Stimulated activated CD4-positive, alpha-beta T cell treated with anti-CD3 and anti-CD28 coated beads, Interleukin-12 subunit alpha, Interleukin-12 subunit beta, amount 100 ng/mL, for 24 hours (primary cell): ENCODE measurements at regions not wholly inside any gene's neighbourhood (a gene's known extent, or its start where the extent isn't known, plus 50 kb on each side); places are given as distances from the start of the nearest gene placed in this dataset.
"Not testable (repeated sequence)": the region's sequence is repeated elsewhere in the genome, so short reads cannot be mapped to it uniquely, and the experiment has no call there.

Experiments used
- DNase-seq, 2 experiments: peaks; one replicate each; pipeline ENCODE4 v3.0.0-alpha.2; 2020; ENCODE audit warnings: low read depth in 2 of 2

GRCh38 chr22:25487508-25487907, 77.0 kb upstream of the GRK3 start:
- DNase-seq, result no peak

GRCh38 chr22:25488244-25489020, 76.0 kb upstream of the GRK3 start:
- peak; percentile 8 to 44 for DNase-seq

GRCh38 chr22:25489947-25490346, 74.5 kb upstream of the GRK3 start:
- DNase-seq, result no peak

- no peak for DNase-seq
Observed at GRCh38 chr22:25490896-25491295, 73.6 kb upstream of the GRK3 start.

GRCh38 chr22:25492162-25492561, 72.3 kb upstream of the GRK3 start:
- no peak for DNase-seq

GRCh38 chr22:25492841-25493734, 71.4 kb upstream of the GRK3 start:
- DNase-seq, result no peak

GRCh38 chr22:25493794-25494193, 70.7 kb upstream of the GRK3 start:
- no peak for DNase-seq

- no peak for DNase-seq
Observed at GRCh38 chr22:25494774-25495173, 69.7 kb upstream of the GRK3 start.

DNA sequence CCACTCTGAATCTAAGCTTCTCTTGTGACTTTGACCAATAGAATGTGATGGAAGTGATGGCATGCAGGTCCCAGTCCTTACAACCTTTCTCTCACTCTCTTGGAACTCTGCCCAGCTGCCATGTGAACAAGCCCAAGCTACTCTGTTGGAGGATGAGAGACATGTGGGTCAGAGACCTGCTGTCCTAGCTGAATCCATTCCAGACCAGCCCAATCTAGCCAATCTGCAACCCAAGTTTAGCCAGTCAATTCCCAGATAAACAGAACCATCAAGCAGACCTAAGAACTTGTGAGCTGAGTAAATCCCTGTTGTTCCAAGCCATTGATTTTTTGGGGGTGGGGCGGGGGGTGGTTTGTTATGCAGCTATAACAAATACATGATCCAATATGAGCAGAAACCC, 69.2 kb upstream of the GRK3 start:
- DNase-seq, result no peak

GRCh38 chr22:25496396-25497064, 67.9 kb upstream of the GRK3 start:
- no peak for DNase-seq

DNA sequence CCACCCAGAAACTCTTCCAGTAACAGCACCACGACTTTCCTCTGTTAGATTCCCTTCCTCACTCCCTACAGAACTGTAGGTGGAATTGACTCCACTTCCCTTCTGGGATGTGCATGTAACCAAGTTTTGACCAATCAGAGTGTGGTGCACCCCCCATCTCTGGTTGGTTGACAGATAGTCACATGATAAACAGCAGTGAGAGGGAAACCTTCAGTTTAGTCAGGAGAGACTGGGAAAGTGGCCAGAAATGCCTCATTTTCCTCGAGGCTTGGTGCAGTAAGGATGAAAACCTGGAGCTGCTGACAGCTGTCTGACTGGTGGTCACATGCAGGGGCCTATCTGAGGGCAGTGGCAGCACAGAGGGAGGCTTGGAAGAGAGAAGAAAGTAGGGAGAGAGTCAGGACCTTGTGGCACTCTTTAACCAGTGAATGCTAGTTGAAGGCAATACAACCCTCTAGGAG, 67.3 kb upstream of the GRK3 start:
- DNase-seq, result no peak

- no peak for DNase-seq
Observed at GRCh38 chr22:25497716-25498115, 66.8 kb upstream of the GRK3 start.

GRCh38 chr22:25500671-25501070, 63.8 kb upstream of the GRK3 start:
- not testable (repeated sequence) for DNase-seq

GRCh38 chr22:25504017-25504416, 60.5 kb upstream of the GRK3 start:
- DNase-seq, result not testable (repeated sequence)

DNA sequence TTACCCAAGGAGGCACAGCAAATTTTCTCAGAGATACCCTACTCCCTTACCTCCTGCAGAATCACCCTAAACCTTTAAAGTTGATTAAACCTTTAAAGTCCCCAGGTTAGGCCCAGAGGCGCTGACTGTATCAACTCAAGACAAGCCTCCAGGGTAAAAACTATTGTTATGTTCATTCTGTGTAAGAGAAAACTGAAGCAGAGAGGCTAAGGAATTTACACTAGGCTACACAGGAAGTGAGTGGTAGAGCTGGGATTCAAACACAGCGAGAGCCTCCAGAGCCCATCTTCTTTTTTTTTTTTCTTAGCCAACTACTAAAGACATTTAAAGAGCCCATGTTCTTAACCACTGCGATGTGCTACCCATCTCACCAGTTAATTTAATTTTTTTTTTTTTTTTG, 56.3 kb upstream of the GRK3 start:
- no peak for DNase-seq

GRCh38 chr22:25508761-25509321, 55.6 kb upstream of the GRK3 start:
- DNase-seq, result no peak

DNA sequence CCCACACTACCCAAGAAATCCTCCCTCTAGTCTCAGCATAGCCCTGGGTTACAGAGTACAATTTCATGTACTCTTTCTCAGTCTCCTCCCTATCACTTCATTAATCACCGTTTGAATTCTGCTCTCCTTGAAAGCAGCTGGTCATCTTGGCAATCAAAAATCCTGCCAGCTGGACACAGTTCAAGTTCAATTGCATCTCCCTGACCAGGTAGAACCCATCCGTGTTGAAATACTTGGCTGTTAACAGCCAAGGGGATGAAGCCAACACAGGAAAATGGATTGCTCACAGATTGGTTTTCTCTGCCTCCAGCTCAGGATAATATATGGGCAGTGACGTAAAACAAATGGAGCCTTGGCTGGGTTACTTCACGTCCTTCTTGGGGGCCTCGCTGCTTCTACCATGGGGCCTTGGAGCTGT, 55.1 kb upstream of the GRK3 start:
- no peak for DNase-seq

GRCh38 chr22:25510876-25511275, 53.6 kb upstream of the GRK3 start:
- no peak for DNase-seq

- no peak for DNase-seq
Observed at GRCh38 chr22:25511725-25512124, 52.8 kb upstream of the GRK3 start.

DNA sequence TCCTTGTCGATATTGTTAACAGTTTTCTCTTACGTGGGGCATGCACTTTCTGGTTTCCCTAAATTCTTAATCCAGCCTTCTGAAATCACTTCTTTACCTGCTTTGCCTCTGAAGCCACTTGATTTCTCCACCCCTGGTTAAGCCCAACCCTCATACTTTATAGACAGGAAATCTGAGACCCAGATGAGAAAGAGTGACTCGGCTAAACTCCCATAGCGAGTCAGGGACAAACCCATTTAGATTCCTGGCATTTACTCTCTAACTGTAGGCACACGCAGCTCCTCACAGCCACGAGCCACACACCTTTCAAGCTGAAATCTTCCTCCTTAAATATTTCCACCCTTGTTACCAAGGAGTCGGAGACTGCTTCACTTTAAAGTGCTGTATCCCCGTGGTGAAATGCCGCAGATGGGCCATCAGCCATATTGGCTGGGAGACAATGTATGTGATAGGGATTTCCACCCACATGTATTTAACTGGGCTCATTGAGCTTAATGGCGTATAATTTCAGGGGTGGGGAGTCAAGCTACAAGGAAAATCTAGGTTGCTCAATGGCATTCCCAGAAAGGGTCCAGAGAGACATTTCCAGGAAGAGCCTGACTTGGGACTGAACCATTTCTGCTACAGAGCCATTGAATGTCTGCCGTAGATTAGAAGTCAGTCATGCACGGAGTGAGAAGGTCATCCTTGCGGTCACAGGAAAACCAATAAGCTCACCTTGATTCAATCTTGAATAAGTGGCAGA, 49.9 kb upstream of the GRK3 start:
- no peak for DNase-seq
